SK-N-SH treated with all-trans-retinoic acid at 6 μM for 48 hours (cell line): ENCODE measurements at regions not wholly inside any gene's neighbourhood (a gene's known extent, or its start where the extent isn't known, plus 50 kb on each side); places are given as distances from the start of the nearest gene placed in this dataset.

Source experiments
- ATAC-seq: fragments of 200-7000 bp; cut with Tn5 transposase; 3 replicates; pipeline ENCODE4 v1.9.1; 2020; ENCODE audit warnings: mild to moderate bottlenecking, moderate library complexity
- ARNTL ChIP-seq: fragments of 450-650 bp; formaldehyde crosslinking; IDR thresholded peaks from 2 replicates; pipeline ENCODE4 v1.5.0; 2020; ENCODE audit warnings: low read depth, mild to moderate bottlenecking, moderate library complexity, borderline replicate concordance
- BACH2 ChIP-seq: fragments of 250-450 bp; sonication (Bioruptor Pico); IDR thresholded peaks from 2 replicates; pipeline ENCODE4 v1.9.0; 2021; ENCODE audit warnings: mild to moderate bottlenecking, borderline replicate concordance
- CSDC2 ChIP-seq: fragments of 250-450 bp; sonication (Bioruptor Pico); IDR thresholded peaks from 2 replicates; pipeline ENCODE4 v1.5.0; 2020; ENCODE audit warnings: mild to moderate bottlenecking, moderate library complexity
- CSRNP3 ChIP-seq: fragments of 250-450 bp; sonication (Bioruptor Pico); IDR thresholded peaks from 2 replicates; pipeline ENCODE4 v1.5.1; 2021; ENCODE audit warnings: mild to moderate bottlenecking, moderate library complexity
- ESRRG ChIP-seq: fragments of 250-450 bp; sonication (Bioruptor Pico); IDR thresholded peaks from 2 replicates; pipeline ENCODE4 v1.6.1; 2021; ENCODE audit warnings: mild to moderate bottlenecking
- GLIS3 ChIP-seq: fragments of 250-450 bp; sonication (Bioruptor Pico); IDR thresholded peaks from 2 replicates; pipeline ENCODE4 v1.5.0; 2020; ENCODE audit warnings: mild to moderate bottlenecking, moderate library complexity
- PATZ1 ChIP-seq: fragments of 250-450 bp; sonication (Bioruptor Pico); IDR thresholded peaks from 2 replicates; pipeline ENCODE4 v1.8.0; 2020; ENCODE audit warnings: mild to moderate bottlenecking, moderate library complexity, borderline replicate concordance
- POU6F1 ChIP-seq: fragments of 250-450 bp; sonication (Bioruptor Pico); IDR thresholded peaks from 2 replicates; pipeline ENCODE4 v1.8.0; 2021; ENCODE audit warnings: low read depth, mild to moderate bottlenecking, moderate library complexity, borderline replicate concordance
- PPARA ChIP-seq: fragments of 250-450 bp; sonication (Bioruptor Pico); IDR thresholded peaks from 2 replicates; pipeline ENCODE4 v1.5.0; 2020; ENCODE audit warnings: mild to moderate bottlenecking, borderline replicate concordance
- RARB ChIP-seq: fragments of 250-450 bp; sonication (Bioruptor Pico); IDR thresholded peaks from 2 replicates; pipeline ENCODE4 v1.8.0; 2021; ENCODE audit warnings: mild to moderate bottlenecking, moderate library complexity
- TCF4 ChIP-seq: fragments of 250-450 bp; sonication (Bioruptor Pico); IDR thresholded peaks from 2 replicates; pipeline ENCODE4 v1.8.0; 2021; ENCODE audit warnings: mild to moderate bottlenecking, moderate library complexity, borderline replicate concordance
- TOX ChIP-seq: fragments of 250-450 bp; sonication (Bioruptor Pico); IDR thresholded peaks from 2 replicates; pipeline ENCODE4 v1.8.0; 2021; ENCODE audit warnings: mild to moderate bottlenecking, moderate library complexity, borderline replicate concordance
- TSHZ2 ChIP-seq: fragments of 250-450 bp; sonication (Bioruptor Pico); IDR thresholded peaks from 2 replicates; pipeline ENCODE4 v1.5.0; 2020; ENCODE audit warnings: mild to moderate bottlenecking, moderate library complexity
- ZFP30 ChIP-seq: fragments of 450-650 bp; formaldehyde crosslinking; IDR thresholded peaks from 2 replicates; pipeline ENCODE4 v1.5.0; 2022; ENCODE audit warnings: mild to moderate bottlenecking, moderate library complexity
- ZNF70 ChIP-seq: fragments of 450-650 bp; formaldehyde crosslinking; IDR thresholded peaks from 2 replicates; pipeline ENCODE4 v1.5.0; 2020; ENCODE audit warnings: mild to moderate bottlenecking, moderate library complexity
- ZNF8 ChIP-seq: fragments of 450-650 bp; formaldehyde crosslinking; IDR thresholded peaks from 2 replicates; pipeline ENCODE4 v1.5.0; 2020; ENCODE audit warnings: mild to moderate bottlenecking, moderate library complexity

GRCh38 chr3:168956076-168956475 lies 707.4 kb downstream of the MECOM start:
- no peak for ATAC-seq
- TF ChIP-seq ESRRG (CRISPR knock-in tag) (no peak), ZNF8 (CRISPR knock-in tag) (no peak), BACH2 (CRISPR knock-in tag) (no peak), PPARA (CRISPR knock-in tag) (no peak)

- TF ChIP-seq ZNF8 (CRISPR knock-in tag), result no peak
- TF ChIP-seq ZFP30 (CRISPR knock-in tag), result no peak
- TF ChIP-seq PATZ1 (CRISPR knock-in tag), result no peak
- no peak for TF ChIP-seq TOX (CRISPR knock-in tag)
- TF ChIP-seq CSRNP3, result no peak
- no peak for TF ChIP-seq GLIS3 (CRISPR knock-in tag)
- no peak for TF ChIP-seq TSHZ2
- TF ChIP-seq BACH2 (CRISPR knock-in tag), result no peak
- TF ChIP-seq TCF4, result no peak
- ATAC-seq, result 0 out of 3 replicates have a peak, but pooled peaks have one; percentile 33
These were observed 711.0 kb downstream of the MECOM start for GRCh38 chr3:168952551-168952950.

GRCh38 chr3:168951884-168952283 lies 711.6 kb downstream of the MECOM start:
- no peak for ATAC-seq
- no peak for TF ChIP-seq POU6F1 (CRISPR knock-in tag)

GRCh38 chr3:168951368-168951767 lies 712.1 kb downstream of the MECOM start:
- TF ChIP-seq ZFP30 (CRISPR knock-in tag), result no peak
- TF ChIP-seq RARB (CRISPR knock-in tag), result no peak
- TF ChIP-seq TOX (CRISPR knock-in tag), result no peak
- TF ChIP-seq POU6F1 (CRISPR knock-in tag), result no peak
- no peak for TF ChIP-seq ZNF70 (CRISPR knock-in tag)
- no peak for TF ChIP-seq CSDC2 (CRISPR knock-in tag)
- TF ChIP-seq TCF4, result no peak
- no peak for TF ChIP-seq PATZ1 (CRISPR knock-in tag)
- no peak for TF ChIP-seq CSRNP3
- TF ChIP-seq ARNTL (CRISPR knock-in tag), result no peak
- ATAC-seq, result no peak
